LNCaP clone FGC (cell line): ENCODE measurements at regions not wholly inside any gene's neighbourhood (a gene's known extent, or its start where the extent isn't known, plus 50 kb on each side); places are given as distances from the start of the nearest gene placed in this dataset.
"Not testable (repeated sequence)": the region's sequence is repeated elsewhere in the genome, so short reads cannot be mapped to it uniquely, and the experiment has no call there.

Source experiments
- DNase-seq: peaks from one replicate; pipeline ENCODE4 v3.0.0-alpha.2; 2011; ENCODE audit warnings: low read depth
- H3K4me3 ChIP-seq: 2 replicates; pipeline ENCODE4 v1.5.1; 2011; ENCODE audit warnings: mild to moderate bottlenecking, low read depth, low read length, control low read depth
- TF ChIP-seq, protein P1 (sequence below): IDR thresholded peaks from 2 replicates; pipeline ENCODE4 v1.5.1; 2012; ENCODE audit warnings: mild to moderate bottlenecking; ENCODE audit not compliant: control insufficient read depth, insufficient read depth; ENCODE audit errors: extremely low read depth

DNA sequence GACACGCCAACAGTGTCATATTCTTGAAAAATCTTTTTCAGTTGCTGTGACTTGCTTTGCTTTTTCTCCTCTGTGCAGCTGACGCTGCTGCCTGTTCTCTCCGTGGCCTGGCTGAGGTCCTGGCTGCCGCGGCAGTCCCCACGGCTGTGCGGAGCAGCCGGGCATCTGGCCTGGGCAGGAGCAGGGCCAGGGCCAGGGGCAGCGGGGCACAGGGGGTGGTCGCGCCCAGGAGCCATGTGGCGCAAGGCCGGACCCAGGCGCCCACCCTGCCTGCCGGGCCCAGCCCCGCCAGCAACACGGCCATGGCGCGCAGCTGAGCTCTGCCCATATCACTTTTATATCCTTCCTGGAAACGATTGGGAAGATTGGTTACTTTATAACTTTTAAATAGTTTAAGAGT lies 109.4 kb upstream of the ACBD5 start:
- TF ChIP-seq, protein P1, sequence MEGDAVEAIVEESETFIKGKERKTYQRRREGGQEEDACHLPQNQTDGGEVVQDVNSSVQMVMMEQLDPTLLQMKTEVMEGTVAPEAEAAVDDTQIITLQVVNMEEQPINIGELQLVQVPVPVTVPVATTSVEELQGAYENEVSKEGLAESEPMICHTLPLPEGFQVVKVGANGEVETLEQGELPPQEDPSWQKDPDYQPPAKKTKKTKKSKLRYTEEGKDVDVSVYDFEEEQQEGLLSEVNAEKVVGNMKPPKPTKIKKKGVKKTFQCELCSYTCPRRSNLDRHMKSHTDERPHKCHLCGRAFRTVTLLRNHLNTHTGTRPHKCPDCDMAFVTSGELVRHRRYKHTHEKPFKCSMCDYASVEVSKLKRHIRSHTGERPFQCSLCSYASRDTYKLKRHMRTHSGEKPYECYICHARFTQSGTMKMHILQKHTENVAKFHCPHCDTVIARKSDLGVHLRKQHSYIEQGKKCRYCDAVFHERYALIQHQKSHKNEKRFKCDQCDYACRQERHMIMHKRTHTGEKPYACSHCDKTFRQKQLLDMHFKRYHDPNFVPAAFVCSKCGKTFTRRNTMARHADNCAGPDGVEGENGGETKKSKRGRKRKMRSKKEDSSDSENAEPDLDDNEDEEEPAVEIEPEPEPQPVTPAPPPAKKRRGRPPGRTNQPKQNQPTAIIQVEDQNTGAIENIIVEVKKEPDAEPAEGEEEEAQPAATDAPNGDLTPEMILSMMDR: no peak
- no peak for DNase-seq

DNA sequence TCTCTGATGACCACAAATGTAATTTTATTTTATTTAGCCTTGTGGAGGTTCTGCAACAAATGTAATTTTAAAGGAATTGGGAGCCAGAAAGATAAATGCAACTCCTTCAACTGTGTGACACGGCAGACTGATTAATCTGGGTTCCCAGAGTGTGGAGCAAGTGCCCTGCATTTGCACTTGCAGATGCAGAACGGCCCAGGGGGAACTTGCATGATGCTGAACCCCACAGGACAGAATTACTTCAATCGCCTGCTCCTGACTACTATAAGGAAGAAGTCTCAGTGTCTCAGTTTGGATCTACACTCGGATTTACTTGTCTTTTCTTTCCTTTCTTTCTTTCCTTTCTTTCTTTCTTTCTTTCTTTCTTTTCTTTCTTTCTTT lies 107.2 kb upstream of the ACBD5 start:
- not testable (repeated sequence) for H3K4me3 ChIP-seq, DNase-seq

More for the DNA sequence above, 109.4 kb upstream of the ACBD5 start:
- H3K4me3 ChIP-seq: no peak overlapping the region

- no peak for DNase-seq
- TF ChIP-seq, protein P1: no peak
Measured at GRCh38 chr10:27345455-27345920, 104.9 kb upstream of the ACBD5 start.

GRCh38 chr10:27344568-27345454 lies 104.2 kb upstream of the ACBD5 start:
- H3K4me3 ChIP-seq: no peak overlapping the region
- no peak for DNase-seq
- TF ChIP-seq, protein P1: no peak

More at GRCh38 chr10:27345455-27345920, 104.9 kb upstream of the ACBD5 start:
- no peak overlapping the region for H3K4me3 ChIP-seq

DNA sequence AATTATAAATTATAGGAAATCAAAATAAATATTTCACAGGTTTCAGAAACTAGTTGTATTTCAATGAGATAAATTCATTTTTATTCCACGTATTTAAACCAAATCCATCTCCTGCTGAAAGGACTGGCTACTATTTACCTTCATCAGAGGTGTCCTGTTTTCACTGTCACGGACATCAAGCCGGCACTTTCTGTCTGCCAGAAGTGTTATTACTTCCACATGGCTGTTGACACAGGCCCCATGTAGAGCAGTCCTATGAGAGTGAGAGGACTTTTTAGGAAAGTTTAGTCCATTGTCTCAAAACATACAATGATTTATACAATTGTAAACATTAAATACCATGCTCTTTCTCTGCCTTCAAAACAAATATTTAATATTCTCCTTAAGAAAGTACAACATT lies 100.4 kb upstream of the ACBD5 start:
- H3K4me3 ChIP-seq: no peak overlapping the region
- TF ChIP-seq, protein P1: no peak
- DNase-seq: no peak

DNA sequence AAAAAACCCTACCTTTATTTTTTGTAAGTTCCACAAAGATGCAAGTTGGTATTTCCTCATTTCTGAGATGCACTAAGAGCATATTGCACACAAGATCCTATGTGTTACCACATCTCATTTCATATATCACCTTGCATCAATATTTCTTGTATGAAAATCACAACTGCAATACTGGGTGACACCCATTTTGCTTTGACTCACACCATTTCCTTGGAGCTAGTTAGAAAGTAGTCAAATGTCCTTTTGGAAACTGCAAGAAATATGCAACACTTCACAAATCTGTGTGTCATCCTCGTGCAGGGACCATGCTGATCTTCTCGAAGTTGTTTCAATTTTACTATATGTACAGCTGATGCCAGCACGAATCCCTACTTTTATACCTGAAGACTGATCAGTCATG lies 94.6 kb upstream of the ACBD5 start:
- not testable (repeated sequence) for DNase-seq, H3K4me3 ChIP-seq

- no peak for DNase-seq
- TF ChIP-seq, protein P1: no peak
- H3K4me3 ChIP-seq: no peak overlapping the region
Measured at GRCh38 chr10:27330074-27330473, 89.5 kb upstream of the ACBD5 start.

DNA sequence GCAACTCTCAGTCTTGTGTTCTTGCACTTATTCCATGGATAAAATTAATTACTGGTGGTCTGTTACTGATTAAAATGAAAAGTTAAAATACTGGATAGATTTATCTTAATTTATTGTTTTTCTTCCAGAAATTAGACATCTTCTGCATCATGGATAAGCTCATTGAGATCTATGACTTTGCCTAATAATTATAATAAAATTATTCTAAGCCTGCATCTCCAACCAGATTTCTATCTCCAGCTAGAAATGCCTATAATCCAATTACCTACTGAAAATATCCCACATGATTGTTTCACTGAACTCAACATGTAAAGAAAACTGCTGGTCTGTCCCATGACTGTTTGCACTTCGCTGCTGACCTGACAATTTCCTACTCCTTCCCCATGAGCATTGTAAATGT lies 88.3 kb upstream of the ACBD5 start:
- no peak overlapping the region for H3K4me3 ChIP-seq
- no peak for DNase-seq
- TF ChIP-seq, protein P1: no peak

- DNase-seq, H3K4me3 ChIP-seq: not testable (repeated sequence)
Measured at GRCh38 chr10:27326748-27327147, 86.2 kb upstream of the ACBD5 start.
